ENCODE measurements at regions not wholly inside any gene's neighbourhood (a gene's known extent, or its start where the extent isn't known, plus 50 kb on each side); places are given as distances from the start of the nearest gene placed in this dataset.

- intact Hi-C loops (cut with DNase I), result no loop called here
- DNase-seq, result no peak
- ATAC-seq, result no peak
Observed at GRCh38 chr11:71109586-71109985, 142.8 kb downstream of the SHANK2 start.

- no peak for ATAC-seq
- DNase-seq, result no peak
- intact Hi-C loops (cut with DNase I), result no loop called here
Observed at GRCh38 chr11:71109186-71109585, 143.2 kb downstream of the SHANK2 start.

GRCh38 chr11:71108013-71108865, 144.1 kb downstream of the SHANK2 start:
- no peak for DNase-seq
- ATAC-seq, result no peak
- intact Hi-C loops (cut with DNase I), result no loop called here

- no peak for ATAC-seq
- intact Hi-C loops (cut with DNase I), result no loop called here
- no peak for DNase-seq
Observed at GRCh38 chr11:71106671-71107070, 145.7 kb downstream of the SHANK2 start.

- ATAC-seq, result no peak
- intact Hi-C loops (cut with DNase I), result no loop called here
- DNase-seq, result no peak
Observed at GRCh38 chr11:71103266-71103665, 149.1 kb downstream of the SHANK2 start.

- intact Hi-C loops (cut with DNase I), result no loop called here
- no peak for DNase-seq
Observed at GRCh38 chr11:71102251-71102995, 150.0 kb downstream of the SHANK2 start.

GRCh38 chr11:71101606-71102005, 150.8 kb downstream of the SHANK2 start:
- intact Hi-C loops (cut with DNase I), result no loop called here
- ATAC-seq (no peak), DNase-seq (no peak)

More at GRCh38 chr11:71102251-71102995, 150.0 kb downstream of the SHANK2 start:
- ATAC-seq, result no peak

- DNase-seq (no peak), ATAC-seq (no peak)
- intact Hi-C loops (cut with DNase I), result no loop called here
Observed at GRCh38 chr11:71101046-71101445, 151.3 kb downstream of the SHANK2 start.

GRCh38 chr11:71098776-71099175, 153.6 kb downstream of the SHANK2 start:
- intact Hi-C loops (cut with DNase I), result no loop called here
- ATAC-seq, result no peak
- no peak for DNase-seq

- intact Hi-C loops (cut with DNase I), result no loop called here
- DNase-seq, result no peak
- ATAC-seq, result no peak
Observed at GRCh38 chr11:71097506-71098240, 154.7 kb downstream of the SHANK2 start.

- DNase-seq (no peak), ATAC-seq (no peak)
- intact Hi-C loops (cut with DNase I), result no loop called here
Observed at GRCh38 chr11:71096751-71097388, 155.5 kb downstream of the SHANK2 start.

- ATAC-seq (no peak), DNase-seq (no peak)
- intact Hi-C loops (cut with DNase I), result no loop called here
Observed at GRCh38 chr11:71095294-71095850, 157.0 kb downstream of the SHANK2 start.

GRCh38 chr11:71094296-71095077, 157.9 kb downstream of the SHANK2 start:
- intact Hi-C loops (cut with DNase I), result no loop called here

GRCh38 chr11:71093783-71094182, 158.6 kb downstream of the SHANK2 start:
- DNase-seq, result no peak
- ATAC-seq, result no peak
- intact Hi-C loops (cut with DNase I), result no loop called here

More at GRCh38 chr11:71094296-71095077, 157.9 kb downstream of the SHANK2 start:
- ATAC-seq, result no peak
- DNase-seq, result no peak

- no peak for ATAC-seq
- intact Hi-C loops (cut with DNase I), result no loop called here
- DNase-seq, result no peak
Observed at GRCh38 chr11:71091506-71092265, 160.7 kb downstream of the SHANK2 start.

- intact Hi-C loops (cut with DNase I), result loop anchor here in 1 of 2 donors (5.0 kb wide), 1 partner anchor 333 kb away; no protein-coding TSS in a partner anchor
- DNase-seq (no peak), ATAC-seq (no peak)
Observed at GRCh38 chr11:71089571-71089970, 162.8 kb downstream of the SHANK2 start.
